ENCODE measurements at regions not wholly inside any gene's neighbourhood (a gene's known extent, or its start where the extent isn't known, plus 50 kb on each side); places are given as distances from the start of the nearest gene placed in this dataset.

- TF ChIP-seq SP1 (IDR thresholded peaks at IDR 0.05; ENCODE audit: low read depth), result no peak
- TF ChIP-seq EGR1 (IDR thresholded peaks at IDR 0.05; ENCODE audit: low read depth), result no peak
- TF ChIP-seq POLR2A (IDR thresholded peaks at IDR 0.05; ENCODE audit: borderline replicate concordance, extremely low read depth, insufficient read depth, insufficient read length), result no peak
- no peak for TF ChIP-seq CTCF (IDR thresholded peaks at IDR 0.05 in 2 of 3, conservative IDR thresholded peaks at IDR 0.05 in 1 of 3; ENCODE audit: borderline replicate concordance in 1 of 3, insufficient read depth in 1 of 3, low read depth in 2 of 3, low read length in 2 of 3)
- no peak for TF ChIP-seq CBX3 (IDR thresholded peaks at IDR 0.05; ENCODE audit: low read depth)
- no peak for TF ChIP-seq EZH2 (IDR thresholded peaks at IDR 0.05)
- no peak for TF ChIP-seq CEBPB (IDR thresholded peaks at IDR 0.05; ENCODE audit: low read depth)
Observed at GRCh38 chr10:113479346-113480080, 73.3 kb upstream of the HABP2 start.
